ENCODE measurements at regions not wholly inside any gene's neighbourhood (a gene's known extent, or its start where the extent isn't known, plus 50 kb on each side); places are given as distances from the start of the nearest gene placed in this dataset.

DNA sequence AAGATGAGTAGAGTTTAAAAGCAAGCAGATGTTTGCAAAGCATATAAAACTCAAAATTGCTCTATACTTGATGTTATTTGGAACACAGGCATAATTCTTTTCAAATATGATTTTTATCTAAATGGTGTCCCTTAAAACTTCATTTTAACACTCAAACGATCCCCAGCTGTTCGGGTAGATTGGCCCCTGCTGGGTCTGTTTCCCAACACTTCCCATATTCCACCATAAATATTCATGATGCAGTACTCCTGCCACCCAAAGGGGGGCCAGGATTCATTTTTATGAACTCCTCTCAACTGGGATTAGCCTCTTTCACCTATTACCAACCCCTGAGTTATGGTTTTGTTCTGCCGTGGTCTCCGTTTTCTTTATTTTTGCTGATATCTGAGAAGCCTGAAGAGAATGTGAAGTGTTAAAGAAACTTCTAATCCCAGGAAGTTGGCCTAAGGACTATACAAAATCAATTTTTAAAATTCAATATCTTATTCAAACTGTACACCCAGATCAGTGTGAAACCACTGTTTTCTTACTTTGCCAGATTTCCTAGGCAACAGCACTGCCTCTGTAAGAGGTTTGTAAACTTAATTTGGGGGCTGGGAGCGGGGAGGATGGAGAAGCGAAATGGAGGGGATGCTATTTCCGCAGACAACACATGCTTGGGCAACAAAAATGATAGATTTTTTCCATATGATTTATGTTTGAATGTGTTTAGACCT, 384.1 kb downstream of the DMRT2 start:
- Histone ChIP-seq H3K4me1 (ENCODE audit: insufficient read depth, low read length) (no peaks in the 10 kb centered on the region), H2AFZ (ENCODE audit: low read depth, low read length) (no peak overlapping the region), H3K4me3 (ENCODE audit: low read length) (no peak overlapping the region), H3K36me3 (ENCODE audit: insufficient read depth, low read length) (no peaks in the 10 kb centered on the region), H3K9me3 (ENCODE audit: low read length) (no peaks in the 10 kb centered on the region), H3K27me3 (ENCODE audit: insufficient read depth, low read length) (no peaks in the 10 kb centered on the region)

- no peak overlapping the region for H3K4me3 ChIP-seq (ENCODE audit: low read length)
- H2AFZ ChIP-seq (ENCODE audit: low read depth, low read length): no peak overlapping the region
- no peaks in the 10 kb centered on the region for H3K27me3 ChIP-seq (ENCODE audit: insufficient read depth, low read length)
- H3K4me1 ChIP-seq (ENCODE audit: insufficient read depth, low read length): no peaks in the 10 kb centered on the region
- no peaks in the 10 kb centered on the region for H3K36me3 ChIP-seq (ENCODE audit: insufficient read depth, low read length)
- no peaks in the 10 kb centered on the region for H3K9me3 ChIP-seq (ENCODE audit: low read length)
Measured at GRCh38 chr9:1434811-1435210, 384.7 kb downstream of the DMRT2 start.

DNA sequence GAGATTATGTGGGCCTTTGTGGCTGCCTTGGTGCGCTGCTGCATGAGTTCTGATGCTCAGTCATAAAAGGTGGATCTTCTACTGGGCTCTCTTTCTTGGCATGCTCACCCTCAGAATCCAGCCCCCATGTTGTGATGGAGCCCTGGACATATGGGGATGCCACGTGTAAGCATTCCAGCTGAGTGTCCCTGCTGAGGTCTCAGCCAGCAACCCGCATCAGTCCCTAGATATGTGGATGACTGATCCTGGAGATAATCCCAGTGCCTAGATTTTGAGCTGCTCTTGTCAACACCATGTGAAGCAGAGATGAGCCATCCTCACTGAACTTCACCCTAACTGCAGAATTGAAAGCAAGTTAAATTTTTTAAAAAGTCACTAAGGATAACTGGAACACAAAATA, 390.1 kb downstream of the DMRT2 start:
- no peaks in the 10 kb centered on the region for H3K4me1 ChIP-seq (ENCODE audit: insufficient read depth, low read length)
- H3K36me3 ChIP-seq (ENCODE audit: insufficient read depth, low read length): no peaks in the 10 kb centered on the region
- no peak overlapping the region for H2AFZ ChIP-seq (ENCODE audit: low read depth, low read length)
- no peaks in the 10 kb centered on the region for H3K27me3 ChIP-seq (ENCODE audit: insufficient read depth, low read length)
- H3K9me3 ChIP-seq (ENCODE audit: low read length): no peaks in the 10 kb centered on the region
- no peak overlapping the region for H3K4me3 ChIP-seq (ENCODE audit: low read length)

GRCh38 chr9:1442105-1442504, 391.9 kb downstream of the DMRT2 start:
- H3K4me3 ChIP-seq (ENCODE audit: low read length): no peak overlapping the region
- H3K4me1 ChIP-seq (ENCODE audit: insufficient read depth, low read length): no peaks in the 10 kb centered on the region
- H3K36me3 ChIP-seq (ENCODE audit: insufficient read depth, low read length): no peaks in the 10 kb centered on the region
- H3K9me3 ChIP-seq (ENCODE audit: low read length): no peaks in the 10 kb centered on the region
- H2AFZ ChIP-seq (ENCODE audit: low read depth, low read length): no peak overlapping the region
- peaks cover 2% of the 10 kb centered on the region for H3K27me3 ChIP-seq (ENCODE audit: insufficient read depth, low read length)

GRCh38 chr9:1443450-1443849, 393.3 kb downstream of the DMRT2 start:
- H2AFZ ChIP-seq (ENCODE audit: low read depth, low read length): no peak overlapping the region
- no peak overlapping the region for H3K4me3 ChIP-seq (ENCODE audit: low read length)
- no peaks in the 10 kb centered on the region for H3K36me3 ChIP-seq (ENCODE audit: insufficient read depth, low read length)
- H3K27me3 ChIP-seq (ENCODE audit: insufficient read depth, low read length): peaks cover 4% of the 10 kb centered on the region
- no peaks in the 10 kb centered on the region for H3K9me3 ChIP-seq (ENCODE audit: low read length)
- H3K4me1 ChIP-seq (ENCODE audit: insufficient read depth, low read length): no peaks in the 10 kb centered on the region

DNA sequence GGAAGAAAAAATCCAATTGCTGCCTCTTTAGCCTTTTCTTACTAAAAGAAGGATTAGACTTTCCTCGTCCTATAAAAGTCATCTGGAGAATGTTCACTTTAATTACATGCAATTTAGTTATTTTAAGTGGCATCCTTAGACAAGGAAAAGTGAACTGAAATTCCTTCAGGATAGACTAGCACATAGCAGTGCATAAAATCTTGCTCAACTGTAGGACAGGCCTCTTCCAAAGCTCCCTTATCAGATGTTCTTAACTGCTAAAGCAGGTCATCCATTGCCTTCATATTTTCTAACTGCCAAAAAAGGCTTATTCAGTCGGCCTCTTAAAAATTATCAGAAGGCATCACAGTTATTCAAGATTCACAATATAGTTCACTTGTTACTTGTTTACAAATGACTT, 396.5 kb downstream of the DMRT2 start:
- H3K4me1 ChIP-seq (ENCODE audit: insufficient read depth, low read length): no peaks in the 10 kb centered on the region
- H3K9me3 ChIP-seq (ENCODE audit: low read length): no peaks in the 10 kb centered on the region
- no peak overlapping the region for H3K4me3 ChIP-seq (ENCODE audit: low read length)
- no peaks in the 10 kb centered on the region for H3K36me3 ChIP-seq (ENCODE audit: insufficient read depth, low read length)
- peaks cover 4% of the 10 kb centered on the region for H3K27me3 ChIP-seq (ENCODE audit: insufficient read depth, low read length)
- no peak overlapping the region for H2AFZ ChIP-seq (ENCODE audit: low read depth, low read length)

GRCh38 chr9:1453636-1454035, 403.5 kb downstream of the DMRT2 start:
- Histone ChIP-seq H3K9me3 (ENCODE audit: low read length) (no peaks in the 10 kb centered on the region), H3K4me1 (ENCODE audit: insufficient read depth, low read length) (no peaks in the 10 kb centered on the region), H2AFZ (ENCODE audit: low read depth, low read length) (no peak overlapping the region), H3K4me3 (ENCODE audit: low read length) (no peak overlapping the region), H3K36me3 (ENCODE audit: insufficient read depth, low read length) (no peaks in the 10 kb centered on the region), H3K27me3 (ENCODE audit: insufficient read depth, low read length) (no peaks in the 10 kb centered on the region)

GRCh38 chr9:1454211-1454610, 404.1 kb downstream of the DMRT2 start:
- Histone ChIP-seq H3K4me3 (ENCODE audit: low read length) (no peak overlapping the region), H2AFZ (ENCODE audit: low read depth, low read length) (no peak overlapping the region)

GRCh38 chr9:1454616-1455347, 404.6 kb downstream of the DMRT2 start:
- Histone ChIP-seq H3K4me1 (ENCODE audit: insufficient read depth, low read length) (no peaks in the 10 kb centered on the region), H3K36me3 (ENCODE audit: insufficient read depth, low read length) (no peaks in the 10 kb centered on the region), H3K9me3 (ENCODE audit: low read length) (no peaks in the 10 kb centered on the region), H3K4me3 (ENCODE audit: low read length) (no peak overlapping the region), H2AFZ (ENCODE audit: low read depth, low read length) (no peak overlapping the region), H3K27me3 (ENCODE audit: insufficient read depth, low read length) (no peaks in the 10 kb centered on the region)

More at GRCh38 chr9:1454211-1454610, 404.1 kb downstream of the DMRT2 start:
- Histone ChIP-seq H3K36me3 (ENCODE audit: insufficient read depth, low read length) (no peaks in the 10 kb centered on the region), H3K4me1 (ENCODE audit: insufficient read depth, low read length) (no peaks in the 10 kb centered on the region), H3K9me3 (ENCODE audit: low read length) (no peaks in the 10 kb centered on the region), H3K27me3 (ENCODE audit: insufficient read depth, low read length) (no peaks in the 10 kb centered on the region)

DNA sequence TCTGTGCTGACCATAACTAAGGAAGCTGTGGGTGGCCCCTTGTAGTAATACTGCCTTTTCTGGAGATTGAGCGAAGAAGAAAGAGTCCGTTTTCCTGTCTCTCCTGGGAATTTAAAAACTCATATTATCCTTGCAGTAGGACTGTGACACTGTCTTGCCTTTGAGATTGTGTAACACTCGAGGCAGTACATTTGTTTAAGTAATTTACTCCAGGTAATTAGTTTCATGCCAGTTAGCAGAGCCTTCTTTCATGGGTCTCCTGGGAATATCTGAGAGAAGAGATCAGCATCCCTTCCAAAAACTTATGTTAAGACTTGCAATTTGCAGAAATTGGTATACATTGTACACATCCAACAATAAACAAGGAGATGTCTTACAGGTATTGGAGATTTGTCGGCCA, 405.6 kb downstream of the DMRT2 start:
- H3K36me3 ChIP-seq (ENCODE audit: insufficient read depth, low read length): no peaks in the 10 kb centered on the region

DNA sequence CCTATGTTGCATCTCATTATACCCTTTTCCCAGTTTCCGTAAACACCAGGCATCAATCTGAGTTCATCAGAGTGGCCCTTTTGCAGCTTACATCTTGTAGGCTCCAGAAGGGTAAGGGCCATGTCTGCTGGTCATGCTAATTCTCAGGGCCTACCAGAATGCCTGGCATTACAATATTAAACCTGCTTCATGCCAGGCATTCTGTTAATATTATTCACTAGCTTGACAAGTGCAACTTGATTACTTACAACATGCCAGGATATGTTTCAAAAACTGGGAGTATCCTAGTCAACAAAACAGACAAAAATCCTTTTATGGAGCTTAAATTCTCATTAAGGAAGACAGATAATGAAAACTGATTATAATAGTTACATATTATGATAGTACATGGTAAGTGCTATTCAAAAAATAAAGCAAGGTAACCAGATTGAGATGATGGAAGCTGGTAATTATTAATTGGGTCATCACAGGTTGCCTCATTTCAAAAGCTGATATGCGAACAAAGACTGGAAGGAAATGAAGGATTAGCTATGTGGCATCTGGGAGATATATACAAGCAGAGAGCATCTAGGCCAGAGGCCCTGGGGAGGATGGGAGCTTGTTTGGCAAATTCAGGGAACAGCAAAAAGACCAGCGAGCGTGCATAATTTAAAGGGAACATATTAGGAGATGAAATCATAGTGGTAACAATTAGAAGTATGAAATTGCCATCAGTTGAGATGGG, 406.3 kb downstream of the DMRT2 start:
- no peaks in the 10 kb centered on the region for H3K4me1 ChIP-seq (ENCODE audit: insufficient read depth, low read length)
- no peak overlapping the region for H2AFZ ChIP-seq (ENCODE audit: low read depth, low read length)
- no peaks in the 10 kb centered on the region for H3K36me3 ChIP-seq (ENCODE audit: insufficient read depth, low read length)
- H3K9me3 ChIP-seq (ENCODE audit: low read length): no peaks in the 10 kb centered on the region
- H3K4me3 ChIP-seq (ENCODE audit: low read length): no peak overlapping the region
- no peaks in the 10 kb centered on the region for H3K27me3 ChIP-seq (ENCODE audit: insufficient read depth, low read length)

More for the DNA sequence above, 405.6 kb downstream of the DMRT2 start:
- Histone ChIP-seq H2AFZ (ENCODE audit: low read depth, low read length) (no peak overlapping the region), H3K27me3 (ENCODE audit: insufficient read depth, low read length) (no peaks in the 10 kb centered on the region), H3K4me1 (ENCODE audit: insufficient read depth, low read length) (no peaks in the 10 kb centered on the region), H3K4me3 (ENCODE audit: low read length) (no peak overlapping the region), H3K9me3 (ENCODE audit: low read length) (no peaks in the 10 kb centered on the region)

- no peaks in the 10 kb centered on the region for H3K36me3 ChIP-seq (ENCODE audit: insufficient read depth, low read length)
- H3K4me3 ChIP-seq (ENCODE audit: low read length): no peak overlapping the region
- no peaks in the 10 kb centered on the region for H3K27me3 ChIP-seq (ENCODE audit: insufficient read depth, low read length)
- H2AFZ ChIP-seq (ENCODE audit: low read depth, low read length): no peak overlapping the region
- no peaks in the 10 kb centered on the region for H3K9me3 ChIP-seq (ENCODE audit: low read length)
- peaks cover 4% of the 10 kb centered on the region for H3K4me1 ChIP-seq (ENCODE audit: insufficient read depth, low read length)
Measured at GRCh38 chr9:1457460-1457859, 407.3 kb downstream of the DMRT2 start.

- Histone ChIP-seq H3K9me3 (ENCODE audit: low read length) (no peaks in the 10 kb centered on the region), H2AFZ (ENCODE audit: low read depth, low read length) (no peak overlapping the region), H3K36me3 (ENCODE audit: insufficient read depth, low read length) (no peaks in the 10 kb centered on the region), H3K27me3 (ENCODE audit: insufficient read depth, low read length) (no peaks in the 10 kb centered on the region), H3K4me3 (ENCODE audit: low read length) (no peak overlapping the region), H3K4me1 (ENCODE audit: insufficient read depth, low read length) (peaks cover 4% of the 10 kb centered on the region)
Measured at GRCh38 chr9:1458503-1458902, 408.3 kb downstream of the DMRT2 start.

Measured in neuron (in vitro differentiated cells).